ENCODE measurements at regions not wholly inside any gene's neighbourhood (a gene's known extent, or its start where the extent isn't known, plus 50 kb on each side); places are given as distances from the start of the nearest gene placed in this dataset.
"Not testable (repeated sequence)": the region's sequence is repeated elsewhere in the genome, so short reads cannot be mapped to it uniquely, and the experiment has no call there.

DNA sequence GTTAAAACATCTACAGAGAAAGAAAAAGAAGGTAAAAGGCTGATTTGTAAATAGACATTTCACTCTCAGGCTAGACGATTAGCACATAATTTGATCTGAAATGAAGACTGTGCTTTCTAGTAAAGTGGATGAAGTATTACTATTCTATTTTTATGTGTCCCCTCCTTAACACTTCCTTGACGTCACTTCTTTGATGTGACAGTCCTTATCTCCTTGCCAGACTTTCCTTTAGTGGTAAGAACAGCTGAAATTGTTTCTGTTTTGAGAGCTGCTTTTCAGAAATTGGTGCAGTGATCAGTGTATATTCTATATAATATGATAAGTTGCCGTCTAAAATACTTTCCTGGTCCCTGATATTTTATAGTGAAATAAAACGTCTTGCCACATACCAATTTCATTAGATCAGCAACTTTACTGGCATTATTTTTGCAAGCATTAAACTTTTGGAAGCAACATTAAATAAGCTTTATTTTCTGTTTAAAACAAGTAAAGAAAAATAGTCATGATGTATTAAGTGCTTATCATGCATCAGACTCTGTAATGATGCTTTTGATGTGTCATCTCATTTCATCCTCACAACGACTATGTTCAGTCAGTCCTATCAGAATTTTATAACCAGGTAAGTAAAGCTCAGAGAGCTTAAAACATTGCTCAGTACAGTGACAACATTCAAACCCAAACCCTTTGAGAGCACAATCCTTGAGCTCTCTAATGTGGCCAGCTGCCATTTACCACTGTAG lies 210.3 kb upstream of the PCDH9 start:
- no peak for DNase-seq (ENCODE audit: low spot score)

GRCh38 chr13:67439365-67439764 lies 209.2 kb upstream of the PCDH9 start:
- no peak for DNase-seq (ENCODE audit: low spot score)

DNA sequence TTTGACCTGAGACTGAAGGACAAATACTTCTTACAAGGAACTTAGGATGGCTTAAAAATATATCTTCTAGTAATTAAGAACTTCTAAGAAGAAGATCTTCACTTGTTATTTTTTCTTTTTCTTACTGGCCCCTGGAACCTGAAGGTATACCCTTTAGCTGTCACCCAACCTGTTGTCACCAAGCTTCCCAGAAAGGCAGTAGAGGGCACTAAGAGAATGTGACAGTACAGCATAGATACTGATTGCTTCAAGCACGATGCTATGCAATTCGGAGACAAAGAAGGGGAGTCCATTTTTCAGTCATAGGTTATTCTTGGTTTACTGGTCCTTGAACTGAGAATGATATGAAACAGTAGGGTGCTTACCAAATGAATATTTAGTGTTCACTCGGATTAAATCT lies 208.3 kb upstream of the PCDH9 start:
- DNase-seq (ENCODE audit: low spot score) = no peak

DNA sequence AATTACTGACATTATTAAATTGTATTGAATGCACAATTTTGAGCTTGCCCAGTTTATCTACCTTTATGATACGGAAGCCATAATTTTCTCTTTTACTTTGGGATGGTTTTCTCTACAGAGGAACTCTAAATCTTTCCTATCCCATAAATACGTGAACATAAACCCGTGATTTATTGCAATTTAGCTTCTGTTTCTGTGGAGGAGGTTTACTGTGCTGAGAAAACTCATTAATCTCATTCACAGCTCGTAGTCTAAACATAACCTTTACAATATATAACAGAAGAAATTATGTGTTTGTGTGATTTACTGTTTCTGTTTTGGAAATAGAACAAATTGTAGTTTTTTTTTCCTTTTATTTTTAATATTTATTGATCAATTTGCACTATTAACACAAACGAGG lies 207.1 kb upstream of the PCDH9 start:
- no peak for DNase-seq (ENCODE audit: low spot score)

- DNase-seq (ENCODE audit: low spot score) = no peak
These were observed 191.3 kb upstream of the PCDH9 start for GRCh38 chr13:67421475-67421874.

DNA sequence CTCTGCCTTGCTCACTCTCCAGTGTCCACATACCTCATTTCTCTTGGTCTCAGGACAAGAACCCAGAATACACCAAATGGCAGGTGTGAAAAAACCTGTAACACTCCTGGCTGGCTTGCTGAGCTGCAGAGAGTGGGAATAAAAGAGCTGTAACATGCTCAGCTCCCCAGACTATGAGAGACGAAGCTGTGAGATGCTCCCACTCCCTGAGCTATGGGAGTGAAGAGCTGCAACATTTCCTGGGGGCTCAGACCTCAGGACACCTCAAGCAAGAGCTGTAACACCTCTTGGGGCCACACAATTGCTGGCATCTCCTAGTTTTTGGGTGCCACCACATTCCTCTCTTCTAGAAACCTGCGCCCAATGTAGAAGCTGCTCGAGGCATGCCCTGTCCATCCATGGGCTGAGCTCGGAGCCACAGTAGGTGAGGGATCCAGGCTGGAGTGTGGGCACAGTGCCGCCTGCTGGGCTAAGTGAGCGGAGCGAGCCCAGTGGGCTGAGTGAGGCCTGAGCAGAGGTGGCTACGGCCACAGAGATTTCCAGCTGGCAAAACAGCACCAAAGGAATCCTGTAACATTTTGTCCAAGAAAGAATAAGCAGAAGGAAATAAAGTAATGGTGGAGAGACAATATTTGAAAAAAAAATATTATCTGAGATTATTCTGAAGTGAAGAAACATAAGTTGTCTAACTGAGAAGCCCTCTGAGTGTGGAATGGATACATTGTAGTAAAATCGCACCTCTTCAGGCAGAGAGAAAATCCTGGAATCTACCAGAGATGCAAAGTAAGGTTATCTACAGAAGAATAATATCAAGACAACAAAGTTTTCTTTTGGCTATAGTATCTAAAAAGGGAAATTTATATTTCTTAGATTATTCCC lies 186.2 kb upstream of the PCDH9 start:
- no peak for DNase-seq (ENCODE audit: low spot score)

DNA sequence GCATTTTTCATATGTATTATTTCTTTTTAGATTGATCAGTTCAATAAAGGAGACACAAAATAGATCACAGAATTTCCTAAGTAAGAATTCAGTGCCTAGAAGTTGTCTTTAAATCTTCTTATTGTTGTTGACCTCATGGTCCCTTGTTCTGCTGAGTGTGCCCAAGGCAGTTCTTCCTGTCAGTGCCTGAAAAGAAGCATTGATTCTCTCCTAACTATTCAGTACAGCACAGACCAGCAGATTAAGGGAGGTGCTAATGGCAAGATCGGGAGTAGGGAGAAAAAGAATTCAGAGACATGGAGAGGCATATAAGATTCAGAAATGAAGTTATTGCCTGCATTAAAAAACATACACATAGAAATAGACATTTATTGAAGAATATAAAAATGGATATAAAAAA lies 180.5 kb upstream of the PCDH9 start:
- no peak for DNase-seq (ENCODE audit: low spot score)

DNA sequence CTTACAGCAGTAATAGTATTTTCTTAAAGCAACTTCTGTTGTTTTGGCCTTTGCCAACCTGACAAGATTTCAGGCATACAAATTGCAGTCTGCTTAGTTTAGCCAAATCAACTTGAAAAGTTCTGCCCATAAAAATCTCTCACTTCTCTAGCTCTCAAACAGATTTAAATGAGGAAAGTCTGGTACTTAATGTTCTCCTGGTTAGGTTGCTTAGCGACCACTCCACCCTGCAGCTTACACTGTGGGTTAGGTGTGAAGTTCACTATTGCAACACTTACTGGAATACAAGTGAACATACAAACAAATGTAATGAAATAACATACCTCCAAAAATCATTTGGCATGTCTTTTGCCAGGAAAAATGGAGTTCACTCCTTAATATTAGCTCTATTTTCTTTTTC lies 178.7 kb upstream of the PCDH9 start:
- no peak for DNase-seq (ENCODE audit: low spot score)

DNA sequence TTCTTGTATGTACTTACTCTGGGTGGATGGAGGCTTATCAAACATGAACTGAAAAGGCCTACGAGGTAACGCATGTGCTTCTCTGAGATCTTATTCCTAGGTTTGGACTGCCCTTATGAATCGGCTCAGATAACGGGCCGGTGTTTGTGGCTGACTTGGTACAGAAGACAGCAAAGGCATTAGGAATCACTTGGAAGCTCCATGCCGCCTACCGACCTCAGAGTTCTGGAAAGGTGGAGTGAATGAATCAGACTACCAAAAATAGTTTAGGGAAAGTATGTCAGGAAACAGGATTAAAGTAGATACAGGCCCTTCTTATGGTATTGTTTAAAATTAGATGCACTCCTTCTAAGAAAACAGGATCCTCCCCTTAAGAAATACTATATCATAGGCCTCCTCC lies 172.4 kb upstream of the PCDH9 start:
- no peak for DNase-seq (ENCODE audit: low spot score)

- no peak for DNase-seq (ENCODE audit: low spot score)
These were observed 165.4 kb upstream of the PCDH9 start for GRCh38 chr13:67395577-67395976.

DNA sequence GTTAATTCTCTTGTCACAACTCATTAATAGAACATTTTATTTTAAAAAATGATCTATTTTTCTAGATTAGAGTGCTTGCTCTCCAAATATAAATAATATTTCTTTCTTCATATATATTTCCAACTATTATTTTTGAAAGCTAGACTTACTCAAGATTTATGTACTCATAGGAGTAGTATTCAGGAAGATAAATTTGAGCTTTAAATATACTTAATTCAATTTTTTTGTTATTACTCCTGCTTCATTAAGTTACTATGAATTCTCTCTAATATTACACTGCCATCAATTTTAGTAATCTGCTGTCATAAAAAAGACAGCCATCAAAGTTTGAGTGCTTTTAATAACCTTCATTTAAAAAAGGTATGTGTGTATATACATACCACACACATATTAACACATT lies 161.9 kb upstream of the PCDH9 start:
- DNase-seq (ENCODE audit: low spot score) = no peak

DNA sequence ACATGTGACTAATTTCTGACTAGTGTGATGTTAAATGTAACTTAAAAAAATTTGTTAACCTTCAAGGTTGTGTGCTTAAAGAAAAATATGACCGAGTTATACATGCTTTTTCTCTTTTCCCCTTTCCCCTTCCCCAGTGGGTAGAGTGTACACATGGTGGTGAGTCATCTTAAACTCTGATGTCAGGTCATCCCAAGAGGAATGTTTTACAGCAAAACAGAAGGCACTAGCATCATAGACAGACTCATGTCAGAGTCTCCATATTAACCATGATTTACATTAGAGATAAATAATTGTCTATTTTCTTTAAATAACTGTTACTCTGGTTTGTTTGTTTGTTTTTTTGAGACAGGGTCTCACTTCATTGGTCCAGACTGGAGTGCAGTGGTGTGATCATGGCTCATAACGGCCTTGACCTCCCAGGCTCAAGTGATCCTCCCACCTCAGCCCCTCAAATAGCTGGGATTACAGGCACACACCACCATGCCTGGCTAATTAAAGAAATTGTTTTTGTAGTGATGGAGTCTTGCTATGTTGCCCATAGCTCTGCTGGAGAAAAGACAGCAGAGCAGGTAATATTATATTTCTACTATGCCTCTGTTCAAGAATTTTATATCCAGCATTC lies 160.4 kb upstream of the PCDH9 start:
- DNase-seq (ENCODE audit: low spot score) = no peak

DNA sequence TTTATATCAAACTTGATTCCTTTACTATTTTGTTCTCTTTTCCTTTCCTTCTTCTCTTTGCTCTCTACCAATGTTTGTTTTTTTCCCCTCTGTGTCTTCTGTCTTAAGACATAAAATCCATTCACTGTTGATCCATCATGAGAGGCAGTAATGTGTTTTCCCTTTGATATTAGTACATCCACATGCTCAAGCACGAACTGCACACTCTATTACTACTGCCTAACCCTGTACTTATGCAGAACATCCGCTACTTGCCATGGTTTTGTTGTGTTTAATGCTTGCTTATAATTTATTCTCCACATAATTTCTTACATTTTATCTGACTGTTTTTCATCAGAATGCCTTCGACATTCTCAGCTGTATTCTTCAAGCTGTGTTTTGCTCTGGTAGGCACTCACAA lies 159.0 kb upstream of the PCDH9 start:
- DNase-seq (ENCODE audit: low spot score) = no peak

- not testable (repeated sequence) for DNase-seq (ENCODE audit: low spot score)
These were observed 153.1 kb upstream of the PCDH9 start for GRCh38 chr13:67383109-67383757.

GRCh38 chr13:67377919-67378318 lies 147.8 kb upstream of the PCDH9 start:
- DNase-seq (ENCODE audit: low spot score) = no peak

DNA sequence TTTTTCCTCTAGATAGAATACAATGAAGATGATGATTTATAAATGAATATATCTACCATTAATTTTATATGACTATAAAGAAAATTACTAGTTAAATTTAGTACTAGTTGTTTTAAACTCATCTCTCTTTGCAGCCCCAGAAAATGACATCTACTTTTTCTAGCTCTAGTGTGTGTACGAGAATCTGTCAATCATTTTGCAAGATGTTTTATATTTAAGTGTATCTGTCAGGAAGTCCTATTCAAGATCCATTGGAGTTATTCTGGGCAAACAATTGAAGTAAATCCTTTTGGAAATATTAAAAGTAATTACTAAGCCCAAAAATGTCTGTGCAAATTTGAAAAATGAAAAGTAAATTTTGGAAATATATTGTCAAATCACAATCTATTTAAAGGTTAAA lies 144.3 kb upstream of the PCDH9 start:
- no peak for DNase-seq (ENCODE audit: low spot score)

GRCh38 chr13:67372868-67373464 lies 142.8 kb upstream of the PCDH9 start:
- DNase-seq (ENCODE audit: low spot score) = no peak

DNA sequence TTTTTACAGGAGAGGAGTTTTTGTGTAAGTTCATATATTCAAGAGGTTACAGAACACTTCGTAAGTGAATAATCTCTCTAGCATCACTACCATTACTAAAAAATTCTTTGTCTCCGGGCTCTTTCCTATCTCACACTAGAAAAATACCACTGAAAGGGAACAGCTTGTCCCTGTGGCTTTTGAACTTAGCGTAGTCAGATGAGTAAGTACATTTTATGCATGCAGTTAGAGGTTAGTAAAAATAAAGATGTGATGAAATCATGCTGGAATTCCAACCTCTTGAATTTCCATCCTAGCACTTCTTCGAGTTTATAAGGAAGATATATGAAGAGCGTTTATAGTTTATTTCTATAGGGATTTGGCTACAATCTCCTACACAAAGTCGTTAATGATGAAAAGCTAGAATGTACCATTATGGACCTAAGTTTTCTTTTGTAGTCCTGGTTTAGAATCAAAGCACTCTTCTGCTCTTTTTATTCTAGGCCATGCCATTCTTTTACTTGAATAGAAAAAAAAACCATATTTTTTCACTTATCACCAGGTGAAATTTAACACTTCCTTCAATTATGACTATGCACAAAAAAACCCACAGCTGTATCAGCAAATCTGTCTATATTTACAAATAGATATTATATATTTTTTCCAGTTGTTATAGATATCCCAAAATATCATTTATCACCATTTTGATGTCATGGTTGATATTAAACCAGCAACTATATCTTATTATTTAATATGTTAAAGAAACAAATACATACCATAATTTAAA lies 139.9 kb upstream of the PCDH9 start:
- DNase-seq (ENCODE audit: low spot score) = no peak

GRCh38 chr13:67367399-67367798 lies 137.3 kb upstream of the PCDH9 start:
- no peak for DNase-seq (ENCODE audit: low spot score)

GRCh38 chr13:67366533-67366932 lies 136.4 kb upstream of the PCDH9 start:
- DNase-seq (ENCODE audit: low spot score) = no peak

- no peak for DNase-seq (ENCODE audit: low spot score)
These were observed 125.8 kb upstream of the PCDH9 start for GRCh38 chr13:67355812-67356476.
